ENCODE measurements at regions not wholly inside any gene's neighbourhood (a gene's known extent, or its start where the extent isn't known, plus 50 kb on each side); places are given as distances from the start of the nearest gene placed in this dataset.

- Histone ChIP-seq H3K27me3 (ENCODE audit: control insufficient read depth in 1 of 2, insufficient read depth in 2 of 2, low read length in 1 of 2) (no peaks in the 10 kb centered on the region), H3K36me3 (ENCODE audit: control insufficient read depth in 1 of 2, insufficient read depth in 2 of 2, low read length in 1 of 2) (no peaks in the 10 kb centered on the region), H3K27ac (ENCODE audit: low read depth in 1 of 2, low read length in 2 of 2) (no peak overlapping the region), H3K4me1 (ENCODE audit: control insufficient read depth in 1 of 2, insufficient read depth in 2 of 2, low read length in 2 of 2) (no peaks in the 10 kb centered on the region), H3K4me3 (ENCODE audit: low read length in 2 of 2) (no peak overlapping the region), H3K9me3 (ENCODE audit: control insufficient read depth, low read length) (no peaks in the 10 kb centered on the region)
- no peak for ATAC-seq (ENCODE audit: low FRiP score)
- WGBS, 2 donors, result 79 to 82% methylated on average over 5 of the region's 5 CpGs
- DNase-seq, result no peak
- intact Hi-C loops (cut with DNase I), result no loop called here
Measured at GRCh38 chr17:77763575-77763974, 194.9 kb upstream of the TNRC6C start.

- H3K27me3 ChIP-seq (ENCODE audit: control insufficient read depth in 1 of 2, insufficient read depth in 2 of 2, low read length in 1 of 2), result no peaks in the 10 kb centered on the region
- H3K4me1 ChIP-seq (ENCODE audit: control insufficient read depth in 1 of 2, insufficient read depth in 2 of 2, low read length in 2 of 2), result no peaks in the 10 kb centered on the region
- intact Hi-C loops (cut with DNase I), result no loop called here
- H3K9me3 ChIP-seq (ENCODE audit: control insufficient read depth, low read length), result no peaks in the 10 kb centered on the region
- WGBS, 2 donors, result 94 to 97% methylated on average over 1 of the region's 1 CpG
- ATAC-seq (ENCODE audit: low FRiP score) (no peak), DNase-seq (no peak)
- H3K36me3 ChIP-seq (ENCODE audit: control insufficient read depth in 1 of 2, insufficient read depth in 2 of 2, low read length in 1 of 2), result no peaks in the 10 kb centered on the region
- no peak overlapping the region for H3K4me3 ChIP-seq (ENCODE audit: low read length in 2 of 2)
- no peak overlapping the region for H3K27ac ChIP-seq (ENCODE audit: low read depth in 1 of 2, low read length in 2 of 2)
Measured at GRCh38 chr17:77765292-77765691, 193.2 kb upstream of the TNRC6C start.

- DNase-seq, result no peak
- intact Hi-C loops (cut with DNase I), result no loop called here
- Histone ChIP-seq H3K36me3 (ENCODE audit: control insufficient read depth in 1 of 2, insufficient read depth in 2 of 2, low read length in 1 of 2) (no peaks in the 10 kb centered on the region), H3K9me3 (ENCODE audit: control insufficient read depth, low read length) (no peaks in the 10 kb centered on the region), H3K4me1 (ENCODE audit: control insufficient read depth in 1 of 2, insufficient read depth in 2 of 2, low read length in 2 of 2) (no peaks in the 10 kb centered on the region), H3K27me3 (ENCODE audit: control insufficient read depth in 1 of 2, insufficient read depth in 2 of 2, low read length in 1 of 2) (no peaks in the 10 kb centered on the region), H3K4me3 (ENCODE audit: low read length in 2 of 2) (no peak overlapping the region), H3K27ac (ENCODE audit: low read depth in 1 of 2, low read length in 2 of 2) (no peak overlapping the region)
- ATAC-seq (ENCODE audit: low FRiP score), result no peak
Measured at GRCh38 chr17:77767148-77767547, 191.4 kb upstream of the TNRC6C start.

- H3K27me3 ChIP-seq (ENCODE audit: control insufficient read depth in 1 of 2, insufficient read depth in 2 of 2, low read length in 1 of 2), result no peaks in the 10 kb centered on the region
- no peak for DNase-seq
- intact Hi-C loops (cut with DNase I), result no loop called here
- H3K4me1 ChIP-seq (ENCODE audit: control insufficient read depth in 1 of 2, insufficient read depth in 2 of 2, low read length in 2 of 2), result no peaks in the 10 kb centered on the region
- no peaks in the 10 kb centered on the region for H3K9me3 ChIP-seq (ENCODE audit: control insufficient read depth, low read length)
- WGBS, 2 donors, result 49 to 59% methylated on average over 14 of the region's 14 CpGs
- H3K4me3 ChIP-seq (ENCODE audit: low read length in 2 of 2), result no peak overlapping the region
- no peak overlapping the region for H3K27ac ChIP-seq (ENCODE audit: low read depth in 1 of 2, low read length in 2 of 2)
- ATAC-seq (ENCODE audit: low FRiP score), result no peak
- no peaks in the 10 kb centered on the region for H3K36me3 ChIP-seq (ENCODE audit: control insufficient read depth in 1 of 2, insufficient read depth in 2 of 2, low read length in 1 of 2)
Measured at GRCh38 chr17:77768248-77768852, 190.2 kb upstream of the TNRC6C start.

- ATAC-seq (ENCODE audit: low FRiP score), result no peak
- Histone ChIP-seq H3K4me1 (ENCODE audit: control insufficient read depth in 1 of 2, insufficient read depth in 2 of 2, low read length in 2 of 2) (no peaks in the 10 kb centered on the region), H3K36me3 (ENCODE audit: control insufficient read depth in 1 of 2, insufficient read depth in 2 of 2, low read length in 1 of 2) (no peaks in the 10 kb centered on the region), H3K27ac (ENCODE audit: low read depth in 1 of 2, low read length in 2 of 2) (no peak overlapping the region), H3K9me3 (ENCODE audit: control insufficient read depth, low read length) (no peaks in the 10 kb centered on the region), H3K27me3 (ENCODE audit: control insufficient read depth in 1 of 2, insufficient read depth in 2 of 2, low read length in 1 of 2) (no peaks in the 10 kb centered on the region), H3K4me3 (ENCODE audit: low read length in 2 of 2) (no peak overlapping the region)
- WGBS, 2 donors, result 52 to 57% methylated on average over 7 of the region's 7 CpGs
- intact Hi-C loops (cut with DNase I), result no loop called here
- no peak for DNase-seq
Measured at GRCh38 chr17:77769215-77769614, 189.3 kb upstream of the TNRC6C start.

GRCh38 chr17:77769762-77770161 is 188.7 kb upstream of the TNRC6C start:
- 96 to 97% methylated on average over 11 of the region's 11 CpGs for WGBS, 2 donors
- Histone ChIP-seq H3K9me3 (ENCODE audit: control insufficient read depth, low read length) (no peaks in the 10 kb centered on the region), H3K36me3 (ENCODE audit: control insufficient read depth in 1 of 2, insufficient read depth in 2 of 2, low read length in 1 of 2) (no peaks in the 10 kb centered on the region), H3K27me3 (ENCODE audit: control insufficient read depth in 1 of 2, insufficient read depth in 2 of 2, low read length in 1 of 2) (no peaks in the 10 kb centered on the region), H3K4me1 (ENCODE audit: control insufficient read depth in 1 of 2, insufficient read depth in 2 of 2, low read length in 2 of 2) (no peaks in the 10 kb centered on the region), H3K4me3 (ENCODE audit: low read length in 2 of 2) (no peak overlapping the region), H3K27ac (ENCODE audit: low read depth in 1 of 2, low read length in 2 of 2) (no peak overlapping the region)
- DNase-seq, result no peak
- intact Hi-C loops (cut with DNase I), result loop anchor here in 1 of 2 donors (10.0 kb wide), 1 partner anchor 125 kb away; no protein-coding TSS in a partner anchor
- no peak for ATAC-seq (ENCODE audit: low FRiP score)

GRCh38 chr17:77770331-77771105 is 188.0 kb upstream of the TNRC6C start:
- WGBS, 2 donors, result 74 to 83% methylated on average over 17 of the region's 17 CpGs
- intact Hi-C loops (cut with DNase I), result loop anchor here in 1 of 2 donors (10.0 kb wide), 1 partner anchor 124 kb away; no protein-coding TSS in a partner anchor
- ATAC-seq (ENCODE audit: low FRiP score), result peak; percentile 19

GRCh38 chr17:77771145-77771544 is 187.4 kb upstream of the TNRC6C start:
- Histone ChIP-seq H3K4me3 (ENCODE audit: low read length in 2 of 2) (no peak overlapping the region), H3K36me3 (ENCODE audit: control insufficient read depth in 1 of 2, insufficient read depth in 2 of 2, low read length in 1 of 2) (no peaks in the 10 kb centered on the region), H3K9me3 (ENCODE audit: control insufficient read depth, low read length) (no peaks in the 10 kb centered on the region), H3K4me1 (ENCODE audit: control insufficient read depth in 1 of 2, insufficient read depth in 2 of 2, low read length in 2 of 2) (no peaks in the 10 kb centered on the region), H3K27me3 (ENCODE audit: control insufficient read depth in 1 of 2, insufficient read depth in 2 of 2, low read length in 1 of 2) (no peaks in the 10 kb centered on the region), H3K27ac (ENCODE audit: low read depth in 1 of 2, low read length in 2 of 2) (no peak overlapping the region)
- ATAC-seq (ENCODE audit: low FRiP score) (no peak), DNase-seq (no peak)
- WGBS, 2 donors, result 91 to 95% methylated on average over 14 of the region's 14 CpGs
- intact Hi-C loops (cut with DNase I), result loop anchor here in 1 of 2 donors (10.0 kb wide), 1 partner anchor 124 kb away; no protein-coding TSS in a partner anchor

More at GRCh38 chr17:77770331-77771105, 188.0 kb upstream of the TNRC6C start:
- Histone ChIP-seq H3K9me3 (ENCODE audit: control insufficient read depth, low read length) (no peaks in the 10 kb centered on the region), H3K4me3 (ENCODE audit: low read length in 2 of 2) (no peak overlapping the region), H3K27ac (ENCODE audit: low read depth in 1 of 2, low read length in 2 of 2) (no peak overlapping the region), H3K27me3 (ENCODE audit: control insufficient read depth in 1 of 2, insufficient read depth in 2 of 2, low read length in 1 of 2) (no peaks in the 10 kb centered on the region), H3K4me1 (ENCODE audit: control insufficient read depth in 1 of 2, insufficient read depth in 2 of 2, low read length in 2 of 2) (no peaks in the 10 kb centered on the region), H3K36me3 (ENCODE audit: control insufficient read depth in 1 of 2, insufficient read depth in 2 of 2, low read length in 1 of 2) (no peaks in the 10 kb centered on the region)
- no peak for DNase-seq

- no peaks in the 10 kb centered on the region for H3K36me3 ChIP-seq (ENCODE audit: control insufficient read depth in 1 of 2, insufficient read depth in 2 of 2, low read length in 1 of 2)
- intact Hi-C loops (cut with DNase I), result loop anchor here in 1 of 2 donors (10.0 kb wide), 1 partner anchor 123 kb away; no protein-coding TSS in a partner anchor
- no peaks in the 10 kb centered on the region for H3K4me1 ChIP-seq (ENCODE audit: control insufficient read depth in 1 of 2, insufficient read depth in 2 of 2, low read length in 2 of 2)
- no peak overlapping the region for H3K4me3 ChIP-seq (ENCODE audit: low read length in 2 of 2)
- H3K9me3 ChIP-seq (ENCODE audit: control insufficient read depth, low read length), result no peaks in the 10 kb centered on the region
- no peaks in the 10 kb centered on the region for H3K27me3 ChIP-seq (ENCODE audit: control insufficient read depth in 1 of 2, insufficient read depth in 2 of 2, low read length in 1 of 2)
- 96% methylated on average over 9 of the region's 9 CpGs for WGBS, 2 donors
- H3K27ac ChIP-seq (ENCODE audit: low read depth in 1 of 2, low read length in 2 of 2), result no peak overlapping the region
- ATAC-seq (ENCODE audit: low FRiP score) (no peak), DNase-seq (no peak)
Measured at GRCh38 chr17:77771587-77771986, 186.9 kb upstream of the TNRC6C start.
